ENCODE measurements at regions not wholly inside any gene's neighbourhood (a gene's known extent, or its start where the extent isn't known, plus 50 kb on each side); places are given as distances from the start of the nearest gene placed in this dataset.

DNA sequence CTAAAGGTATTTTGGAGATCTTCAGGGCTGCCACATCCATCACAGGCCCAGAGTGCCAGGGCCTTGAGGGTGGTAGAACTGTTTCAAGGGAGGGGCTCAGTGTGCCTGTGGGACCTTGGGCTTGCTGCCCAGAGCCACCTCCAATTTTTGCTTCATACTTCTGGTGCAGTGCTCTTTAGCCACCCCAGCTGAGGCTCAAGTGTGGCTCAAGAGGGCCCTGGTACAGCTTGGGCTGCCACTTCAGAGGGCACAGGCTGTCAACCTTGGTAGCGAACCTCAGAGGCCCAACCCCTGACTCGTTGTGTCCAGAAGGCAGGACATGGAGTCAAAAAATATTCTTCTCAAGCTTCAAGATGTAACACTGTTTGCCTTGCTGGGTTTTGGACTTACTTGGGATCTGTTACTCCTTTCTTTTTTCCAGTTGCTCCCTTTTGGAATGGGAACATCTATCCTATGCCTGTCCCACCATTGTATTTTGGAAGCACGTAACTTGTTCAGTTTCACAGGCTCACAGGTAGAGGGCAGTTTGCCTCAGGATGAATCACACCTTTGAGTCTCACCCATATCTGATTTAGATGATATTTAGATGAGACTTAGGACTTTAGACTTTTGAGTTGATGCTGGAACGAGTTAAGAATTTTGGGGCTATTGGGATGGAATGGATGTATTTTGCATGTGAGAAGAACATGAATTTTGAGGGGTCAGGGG is 224.8 kb downstream of the RPS24 start:
- no peak overlapping the region for H3K4me3 ChIP-seq (ENCODE audit: low read depth, low read length)
- in situ Hi-C loops (cut with HindIII; ENCODE audit: low sequenced_read_pairs), result no loop called here
- TF ChIP-seq, protein P1, sequence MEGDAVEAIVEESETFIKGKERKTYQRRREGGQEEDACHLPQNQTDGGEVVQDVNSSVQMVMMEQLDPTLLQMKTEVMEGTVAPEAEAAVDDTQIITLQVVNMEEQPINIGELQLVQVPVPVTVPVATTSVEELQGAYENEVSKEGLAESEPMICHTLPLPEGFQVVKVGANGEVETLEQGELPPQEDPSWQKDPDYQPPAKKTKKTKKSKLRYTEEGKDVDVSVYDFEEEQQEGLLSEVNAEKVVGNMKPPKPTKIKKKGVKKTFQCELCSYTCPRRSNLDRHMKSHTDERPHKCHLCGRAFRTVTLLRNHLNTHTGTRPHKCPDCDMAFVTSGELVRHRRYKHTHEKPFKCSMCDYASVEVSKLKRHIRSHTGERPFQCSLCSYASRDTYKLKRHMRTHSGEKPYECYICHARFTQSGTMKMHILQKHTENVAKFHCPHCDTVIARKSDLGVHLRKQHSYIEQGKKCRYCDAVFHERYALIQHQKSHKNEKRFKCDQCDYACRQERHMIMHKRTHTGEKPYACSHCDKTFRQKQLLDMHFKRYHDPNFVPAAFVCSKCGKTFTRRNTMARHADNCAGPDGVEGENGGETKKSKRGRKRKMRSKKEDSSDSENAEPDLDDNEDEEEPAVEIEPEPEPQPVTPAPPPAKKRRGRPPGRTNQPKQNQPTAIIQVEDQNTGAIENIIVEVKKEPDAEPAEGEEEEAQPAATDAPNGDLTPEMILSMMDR (IDR thresholded peaks at IDR 0.05; ENCODE audit: low read depth, low read length, missing control alignments), result no peak
- no peak for DNase-seq (ENCODE audit: low read depth)

DNA sequence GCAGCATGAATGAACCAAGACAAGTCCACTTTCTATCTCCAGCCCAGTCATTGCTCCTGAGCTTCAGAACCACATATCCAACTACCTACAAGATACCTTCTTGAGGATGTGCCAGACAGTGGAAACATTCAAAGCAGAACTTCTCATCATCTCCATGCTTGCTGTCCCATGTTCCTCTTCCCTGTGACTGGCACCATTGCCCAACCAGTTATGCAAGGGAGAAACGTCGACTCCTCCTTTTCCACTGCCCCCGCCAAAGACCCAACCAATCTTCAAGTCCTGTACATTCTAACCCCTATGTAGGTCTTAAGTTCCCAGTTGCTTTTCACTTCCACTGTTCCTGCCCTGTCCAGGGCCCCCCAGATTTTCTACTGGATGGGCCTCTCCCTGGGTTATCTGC is 225.7 kb downstream of the RPS24 start:
- DNase-seq (ENCODE audit: low read depth), result no peak
- H3K4me3 ChIP-seq (ENCODE audit: low read depth, low read length), result no peak overlapping the region
- in situ Hi-C loops (cut with HindIII; ENCODE audit: low sequenced_read_pairs), result no loop called here

DNA sequence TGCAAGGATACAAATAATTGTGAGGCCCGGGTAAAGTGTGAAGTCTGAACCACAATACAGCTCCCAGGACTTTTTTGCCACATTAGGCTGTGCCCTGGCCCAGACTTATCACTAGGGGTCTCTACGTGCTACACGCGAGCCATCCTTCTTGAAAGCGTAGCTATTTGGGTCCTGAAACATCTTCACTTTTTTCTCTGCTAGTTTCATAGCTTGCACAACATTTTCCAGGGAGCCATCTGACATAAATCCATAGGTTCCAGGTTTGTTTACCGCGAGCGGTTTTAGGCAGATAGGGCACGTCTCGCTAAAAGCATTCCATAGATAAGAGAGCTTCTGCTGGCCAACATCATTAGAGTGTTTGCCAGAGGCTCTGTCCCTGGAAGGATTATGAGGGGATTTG is 226.5 kb downstream of the RPS24 start:
- TF ChIP-seq, protein P1 (IDR thresholded peaks at IDR 0.05; ENCODE audit: low read depth, low read length, missing control alignments), result no peak
- in situ Hi-C loops (cut with HindIII; ENCODE audit: low sequenced_read_pairs), result no loop called here
- no peak for DNase-seq (ENCODE audit: low read depth)
- H3K4me3 ChIP-seq (ENCODE audit: low read depth, low read length), result no peak overlapping the region

More for the DNA sequence above, 225.7 kb downstream of the RPS24 start:
- TF ChIP-seq, protein P1 (IDR thresholded peaks at IDR 0.05; ENCODE audit: low read depth, low read length, missing control alignments), result no peak

DNA sequence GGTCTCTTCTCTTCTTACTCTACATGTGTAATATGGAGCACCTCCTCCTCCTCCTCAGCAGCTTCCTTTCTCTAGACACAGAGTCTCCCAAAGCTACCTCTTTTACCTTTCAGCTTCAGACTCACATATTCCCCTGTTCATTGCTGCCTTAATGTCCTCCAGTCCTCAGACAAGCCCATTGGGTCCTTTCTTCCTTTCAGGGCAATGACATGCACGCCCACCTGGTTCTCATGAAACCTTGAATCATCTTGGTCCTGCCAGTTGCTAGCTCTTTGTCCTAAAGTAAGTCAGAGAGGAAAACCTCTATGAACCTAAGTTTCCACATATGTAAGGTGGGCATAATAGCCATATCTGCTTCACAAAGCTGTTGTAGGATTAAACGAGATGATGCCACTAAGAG is 227.0 kb downstream of the RPS24 start:
- in situ Hi-C loops (cut with HindIII; ENCODE audit: low sequenced_read_pairs), result no loop called here

DNA sequence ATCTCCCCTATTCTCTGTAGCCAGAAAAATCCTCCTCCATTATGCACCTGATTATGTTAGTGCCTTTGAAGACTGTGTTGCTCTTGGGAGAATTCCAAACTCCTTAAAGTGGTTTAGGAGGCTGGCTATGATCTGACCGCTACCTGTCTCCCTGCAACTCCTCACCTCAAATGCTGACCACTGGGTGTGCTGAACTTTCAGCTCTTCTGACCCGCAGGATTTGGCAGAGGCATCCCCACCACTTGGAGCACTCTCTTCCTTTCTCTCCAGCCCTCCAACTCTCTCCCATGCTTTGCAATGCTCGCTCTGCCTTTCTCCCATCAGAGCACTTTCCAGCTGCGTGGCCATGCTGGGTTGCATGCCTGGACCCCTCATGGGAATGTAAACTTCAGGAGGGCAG is 227.6 kb downstream of the RPS24 start:
- H3K4me3 ChIP-seq (ENCODE audit: low read depth, low read length), result no peak overlapping the region
- DNase-seq (ENCODE audit: low read depth), result no peak
- in situ Hi-C loops (cut with HindIII; ENCODE audit: low sequenced_read_pairs), result no loop called here
- TF ChIP-seq, protein P1 (IDR thresholded peaks at IDR 0.05; ENCODE audit: low read depth, low read length, missing control alignments), result no peak

More for the DNA sequence above, 227.0 kb downstream of the RPS24 start:
- TF ChIP-seq, protein P1 (IDR thresholded peaks at IDR 0.05; ENCODE audit: low read depth, low read length, missing control alignments), result no peak
- no peak for DNase-seq (ENCODE audit: low read depth)
- no peak overlapping the region for H3K4me3 ChIP-seq (ENCODE audit: low read depth, low read length)

DNA sequence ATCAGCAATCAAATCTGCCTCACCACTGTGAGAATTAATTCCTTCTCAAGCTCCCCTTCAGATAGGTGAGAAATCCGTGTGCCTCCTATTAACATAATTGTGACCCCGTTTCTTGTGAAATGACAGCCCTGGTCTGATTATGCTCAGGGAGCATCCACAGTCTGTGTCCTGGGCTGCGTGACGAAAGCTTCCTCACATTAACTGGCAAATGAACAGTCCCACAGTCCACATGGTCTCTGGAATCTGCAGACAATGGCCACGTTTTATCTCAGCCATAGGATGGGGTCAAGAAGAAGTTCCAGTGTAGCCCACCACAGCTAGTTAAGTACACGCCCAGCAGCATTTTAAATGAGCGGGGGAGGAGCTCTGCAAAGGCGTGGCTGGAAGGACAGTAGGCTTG is 229.2 kb downstream of the RPS24 start:
- no peak for DNase-seq (ENCODE audit: low read depth)
- in situ Hi-C loops (cut with HindIII; ENCODE audit: low sequenced_read_pairs), result no loop called here
- TF ChIP-seq, protein P1 (IDR thresholded peaks at IDR 0.05; ENCODE audit: low read depth, low read length, missing control alignments), result no peak
- H3K4me3 ChIP-seq (ENCODE audit: low read depth, low read length), result no peak overlapping the region
